HEK293T (cell line): ENCODE measurements at regions not wholly inside any gene's neighbourhood (a gene's known extent, or its start where the extent isn't known, plus 50 kb on each side); places are given as distances from the start of the nearest gene placed in this dataset.

Experiments used
- CTCF ChIA-PET: fragments of 350-600 bp; formaldehyde crosslinking; extraction: SDS; loops from one replicate; lab custom pipeline; 2021; ENCODE audit warnings: antibody characterized with exemption, inconsistent platforms; lab: Yijun Ruan, JAX
- POLR2A ChIA-PET: fragments of 350-600 bp; formaldehyde crosslinking; extraction: SDS; loops from one replicate; lab custom pipeline; 2020; ENCODE audit warnings: antibody characterized with exemption, inconsistent platforms; lab: Yijun Ruan, JAX
- DNase-seq: peaks from one replicate; pipeline ENCODE4 v3.0.0; 2012; ENCODE audit warnings: mixed read lengths; ENCODE audit errors: extremely low spot score
- ARNT ChIP-seq: fragments of 450-650 bp; IDR thresholded peaks from 2 replicates; pipeline ENCODE4 v1.6.1; 2017; ENCODE audit warnings: mild to moderate bottlenecking
- BHLHE40 ChIP-seq: fragments of 450-650 bp; IDR thresholded peaks from 2 replicates; pipeline ENCODE4 v1.6.1; 2016; ENCODE audit warnings: mild to moderate bottlenecking, moderate library complexity, borderline replicate concordance
- CTBP1 ChIP-seq: fragments of 450-650 bp; IDR thresholded peaks from 2 replicates; pipeline ENCODE4 v1.6.1; 2016; ENCODE audit warnings: borderline replicate concordance
- ELF4 ChIP-seq: fragments of 450-650 bp; IDR thresholded peaks from 2 replicates; pipeline ENCODE4 v1.6.1; 2017; ENCODE audit warnings: antibody characterized with exemption
- FOXA1 ChIP-seq: fragments of 450-650 bp; IDR thresholded peaks from 2 replicates; pipeline ENCODE4 v1.6.1; 2016; ENCODE audit warnings: mild to moderate bottlenecking
- FOXK2 ChIP-seq: fragments of 450-650 bp; IDR thresholded peaks from 2 replicates; pipeline ENCODE4 v1.6.1; 2016; ENCODE audit warnings: mild to moderate bottlenecking
- FOXM1 ChIP-seq: fragments of 450-650 bp; IDR thresholded peaks from 2 replicates; pipeline ENCODE4 v1.6.1; 2017; ENCODE audit warnings: mild to moderate bottlenecking, borderline replicate concordance
- HDGF ChIP-seq: fragments of 450-650 bp; IDR thresholded peaks from 2 replicates; pipeline ENCODE4 v1.6.1; 2017; ENCODE audit warnings: antibody characterized with exemption, borderline replicate concordance
- L3MBTL2 ChIP-seq: fragments of 450-650 bp; conservative IDR thresholded peaks from 2 replicates; pipeline ENCODE4 v1.6.1; 2016; ENCODE audit warnings: mild to moderate bottlenecking
- LEF1 ChIP-seq: fragments of 450-650 bp; IDR thresholded peaks from 2 replicates; pipeline ENCODE4 v1.6.1; 2017; ENCODE audit warnings: mild to moderate bottlenecking, borderline replicate concordance
- NFRKB ChIP-seq: fragments of 450-650 bp; IDR thresholded peaks from 2 replicates; pipeline ENCODE4 v1.6.1; 2016; ENCODE audit warnings: mild to moderate bottlenecking, moderate library complexity
- PKNOX1 ChIP-seq: fragments of 450-650 bp; IDR thresholded peaks from 2 replicates; pipeline ENCODE4 v1.6.1; 2016
- SP1 ChIP-seq: fragments of 450-650 bp; IDR thresholded peaks from 2 replicates; pipeline ENCODE4 v1.6.1; 2017
- SUZ12 ChIP-seq: fragments of 450-650 bp; IDR thresholded peaks from 2 replicates; pipeline ENCODE4 v1.6.1; 2016; ENCODE audit warnings: mild to moderate bottlenecking
- TARDBP ChIP-seq: fragments of 450-650 bp; IDR thresholded peaks from 2 replicates; pipeline ENCODE4 v1.6.1; 2016
- ZNF384 ChIP-seq: fragments of 450-650 bp; IDR thresholded peaks from 2 replicates; pipeline ENCODE4 v1.6.1; 2016

- ChIA-PET POLR2A (no interaction called here), CTCF (no interaction called here)
- DNase-seq, result no peak
- no peak for TF ChIP-seq FOXK2
- TF ChIP-seq HDGF, result no peak
- no peak for TF ChIP-seq BHLHE40
- TF ChIP-seq SUZ12, result no peak
- TF ChIP-seq NFRKB, result no peak
- no peak for TF ChIP-seq SP1
- no peak for TF ChIP-seq CTBP1
These were observed 227.8 kb upstream of the TRPM3 start for GRCh38 chr9:71349218-71349617.

GRCh38 chr9:71333321-71333720 is 211.9 kb upstream of the TRPM3 start:
- ChIA-PET POLR2A (no interaction called here), CTCF (no interaction called here)
- TF ChIP-seq LEF1 (no peak), ZNF384 (no peak), BHLHE40 (no peak), SUZ12 (no peak), CTBP1 (no peak), FOXK2 (no peak), L3MBTL2 (no peak), ELF4 (no peak), NFRKB (no peak), ARNT (no peak), PKNOX1 (no peak), TARDBP (no peak), SP1 (no peak), HDGF (no peak), FOXM1 (no peak), FOXA1 (no peak)
- DNase-seq, result no peak

DNA sequence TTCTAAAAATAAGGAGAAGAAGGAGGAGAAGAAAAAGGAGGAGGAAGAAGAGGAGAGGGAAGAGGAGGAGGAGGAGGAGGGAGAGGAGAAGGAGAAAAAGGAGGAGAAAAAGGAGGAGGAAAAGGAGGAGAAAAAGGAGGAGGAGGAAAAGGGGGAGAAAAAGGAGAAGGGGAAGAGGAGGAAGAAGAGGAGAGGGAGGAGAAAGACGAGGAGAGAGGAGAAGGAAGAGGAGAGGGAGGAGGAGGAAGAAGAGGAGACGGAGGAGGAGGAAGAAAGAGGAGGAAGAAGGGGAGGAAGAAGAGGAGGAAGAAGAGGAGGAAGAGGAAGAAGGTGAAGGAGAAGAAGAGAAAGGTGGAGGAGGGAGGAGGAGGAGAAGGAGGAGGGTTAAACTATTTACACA is 210.2 kb upstream of the TRPM3 start:
- CTCF ChIA-PET, result no interaction called here
- no peak for TF ChIP-seq SP1
- TF ChIP-seq ARNT, result no peak
- no peak for TF ChIP-seq FOXA1
- POLR2A ChIA-PET, result no interaction called here
- no peak for DNase-seq

- no peak for TF ChIP-seq SUZ12
- no peak for TF ChIP-seq FOXM1
- TF ChIP-seq FOXK2, result no peak
- no peak for TF ChIP-seq SP1
- TF ChIP-seq BHLHE40, result no peak
- no peak for TF ChIP-seq HDGF
- TF ChIP-seq CTBP1, result no peak
- TF ChIP-seq ELF4, result no peak
- TF ChIP-seq FOXA1, result no peak
- no peak for TF ChIP-seq TARDBP
- no peak for TF ChIP-seq ARNT
- no peak for TF ChIP-seq NFRKB
- no peak for TF ChIP-seq PKNOX1
- TF ChIP-seq L3MBTL2, result no peak
- TF ChIP-seq LEF1, result no peak
- TF ChIP-seq ZNF384, result no peak
- ChIA-PET CTCF (no interaction called here), POLR2A (no interaction called here)
- DNase-seq, result no peak
These were observed 208.5 kb upstream of the TRPM3 start for GRCh38 chr9:71329873-71330272.

GRCh38 chr9:71326360-71326759 is 204.9 kb upstream of the TRPM3 start:
- CTCF ChIA-PET, result no interaction called here
- POLR2A ChIA-PET, result no interaction called here
- no peak for TF ChIP-seq ELF4
- DNase-seq, result no peak

GRCh38 chr9:71323357-71323756 is 201.9 kb upstream of the TRPM3 start:
- TF ChIP-seq SUZ12, result no peak
- ChIA-PET POLR2A (no interaction called here), CTCF (no interaction called here)
- no peak for DNase-seq

DNA sequence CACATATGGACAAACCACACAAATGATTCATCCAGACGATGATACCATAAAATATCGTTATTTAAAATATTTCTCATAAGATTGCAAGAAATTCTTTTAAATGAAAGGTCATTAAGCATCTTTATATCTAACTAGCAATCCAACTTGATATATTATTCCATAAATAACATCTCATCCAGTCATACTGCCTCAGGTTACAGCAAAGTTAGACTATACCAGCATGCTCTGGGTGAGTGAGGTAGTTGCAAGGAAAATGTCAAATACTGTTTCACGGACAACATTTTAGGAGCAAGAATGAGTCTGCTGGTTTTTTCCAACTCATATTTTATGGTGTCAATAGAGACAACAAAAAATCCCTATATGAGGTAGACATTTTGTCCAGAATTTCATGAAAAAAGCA is 200.9 kb upstream of the TRPM3 start:
- ChIA-PET CTCF (no interaction called here), POLR2A (no interaction called here)
- DNase-seq, result no peak
- TF ChIP-seq HDGF (no peak), L3MBTL2 (no peak), LEF1 (no peak), SP1 (no peak), PKNOX1 (no peak), NFRKB (no peak), SUZ12 (no peak), FOXK2 (no peak), ZNF384 (no peak), BHLHE40 (no peak), FOXM1 (no peak), ARNT (no peak), ELF4 (no peak), FOXA1 (no peak)
